IPS DF 19.7 (cell line): ENCODE measurements at regions not wholly inside any gene's neighbourhood (a gene's known extent, or its start where the extent isn't known, plus 50 kb on each side); places are given as distances from the start of the nearest gene placed in this dataset.
"Not testable (repeated sequence)": the region's sequence is repeated elsewhere in the genome, so short reads cannot be mapped to it uniquely, and the experiment has no call there.

ENCODE experiments used
- DNase-seq: peaks from one replicate; pipeline ENCODE4 v3.0.0-alpha.2; 2013; ENCODE audit warnings: low read depth, low spot score

DNA sequence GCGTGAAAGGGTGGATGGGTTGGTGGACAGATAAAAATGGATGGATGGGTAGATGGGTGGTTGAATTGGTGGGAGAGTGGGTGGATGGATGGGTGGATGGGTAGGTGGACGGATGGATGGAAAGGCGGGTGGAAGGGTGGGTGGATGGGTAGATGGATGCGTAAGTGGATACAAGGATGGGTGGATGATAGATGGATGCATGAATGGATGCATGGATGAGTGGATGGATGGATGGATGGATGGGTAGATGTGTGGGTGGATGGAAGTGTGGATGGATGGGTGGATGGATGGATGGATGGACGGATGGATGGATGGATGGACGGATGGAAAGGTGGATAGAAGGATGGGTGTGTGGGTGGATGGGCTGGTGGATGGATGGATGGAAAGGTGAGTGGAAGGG lies 77.0 kb upstream of the GRK3 start:
- no peak for DNase-seq

DNA sequence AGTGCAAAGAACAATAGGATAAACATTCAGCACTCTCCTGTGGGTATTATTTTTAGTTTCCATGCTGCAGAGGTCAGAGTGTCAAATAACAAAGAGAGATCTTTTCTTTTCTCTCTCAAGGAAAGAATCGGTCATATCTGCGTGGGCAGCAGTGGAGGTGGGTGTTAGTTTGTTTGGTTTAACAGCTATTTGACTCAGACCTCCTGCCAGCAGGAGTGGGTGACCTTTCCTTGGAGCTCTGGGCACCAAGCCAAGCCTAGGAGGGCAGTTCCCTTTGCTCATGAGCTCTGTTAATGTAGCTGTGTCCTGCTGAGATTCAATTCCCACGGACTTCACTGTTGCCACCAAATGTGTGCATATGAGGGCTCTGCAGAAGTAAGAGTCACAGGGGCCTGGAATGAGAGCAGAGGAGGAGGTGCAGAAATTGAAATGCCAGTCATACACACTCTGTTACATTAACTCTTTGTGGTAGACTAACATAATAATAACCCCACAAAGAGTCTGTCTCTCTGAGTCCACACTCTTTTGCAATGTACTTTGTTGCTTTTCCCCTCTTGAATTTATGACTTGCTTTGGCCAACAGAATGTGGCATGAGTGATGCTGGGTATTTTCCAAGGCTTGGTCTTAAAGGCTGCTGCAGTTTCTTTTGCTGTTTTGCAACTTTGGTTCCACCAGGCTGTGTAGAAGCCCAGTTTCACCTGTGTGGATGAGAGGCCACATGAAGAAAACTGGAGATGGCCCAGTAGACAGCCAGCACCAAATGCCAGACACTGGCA lies 76.0 kb upstream of the GRK3 start:
- no peak for DNase-seq

DNA sequence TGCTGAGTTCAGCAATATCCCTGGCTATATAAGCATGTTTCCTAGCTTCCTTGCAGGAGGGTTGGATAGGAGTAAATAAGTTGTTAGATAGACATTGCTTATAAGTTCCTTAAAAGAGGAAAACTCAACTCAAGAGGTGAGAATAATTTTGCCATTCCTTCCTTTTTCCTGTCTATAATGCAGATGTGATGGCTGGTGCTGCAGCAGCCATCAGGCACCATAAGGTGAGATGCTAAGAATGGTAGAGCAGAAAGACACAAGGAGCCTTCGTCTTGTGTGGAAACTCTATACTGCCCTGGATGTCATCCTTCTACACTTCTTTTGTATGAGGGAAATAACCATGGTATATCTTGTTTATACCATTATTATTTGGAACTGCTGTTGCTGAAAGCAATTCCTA lies 74.5 kb upstream of the GRK3 start:
- DNase-seq = no peak

DNA sequence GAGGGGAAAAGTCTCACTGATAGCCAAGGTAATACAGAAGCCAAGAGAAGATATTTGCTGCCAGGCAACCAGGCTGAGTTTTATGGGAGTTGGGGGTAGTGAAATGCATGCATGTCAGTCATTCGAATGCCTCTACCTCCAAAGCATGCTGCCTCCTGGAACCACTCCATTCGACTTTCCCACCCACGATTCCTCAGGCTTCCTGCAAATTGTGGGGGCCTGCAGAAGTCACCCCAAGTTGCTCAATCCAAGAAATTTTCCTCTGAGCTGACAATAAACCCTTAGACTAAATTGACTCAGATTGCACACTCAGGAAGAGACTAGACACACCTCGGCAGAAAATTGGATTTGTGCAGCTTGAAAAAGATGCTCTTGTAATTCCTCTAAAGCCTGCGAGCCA lies 73.6 kb upstream of the GRK3 start:
- no peak for DNase-seq

DNA sequence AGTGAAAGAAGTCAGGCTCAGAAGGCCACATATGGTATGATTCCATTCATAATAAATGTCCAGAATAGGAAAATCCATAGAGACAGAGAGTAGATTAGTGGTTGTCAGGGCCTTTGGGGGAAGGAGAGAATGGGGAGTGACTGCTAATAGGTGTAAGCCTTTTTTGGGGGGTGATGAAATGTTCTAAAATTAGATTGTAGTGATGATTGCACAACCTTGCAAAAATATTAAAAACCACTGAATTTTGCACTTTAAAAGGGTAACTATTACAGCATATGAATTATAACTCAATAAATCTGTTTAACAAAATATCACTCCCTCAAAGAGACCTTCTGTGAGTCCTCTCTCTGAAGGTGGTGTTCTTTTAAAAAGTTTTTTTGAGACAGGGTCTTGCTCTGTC lies 72.3 kb upstream of the GRK3 start:
- DNase-seq = no peak

DNA sequence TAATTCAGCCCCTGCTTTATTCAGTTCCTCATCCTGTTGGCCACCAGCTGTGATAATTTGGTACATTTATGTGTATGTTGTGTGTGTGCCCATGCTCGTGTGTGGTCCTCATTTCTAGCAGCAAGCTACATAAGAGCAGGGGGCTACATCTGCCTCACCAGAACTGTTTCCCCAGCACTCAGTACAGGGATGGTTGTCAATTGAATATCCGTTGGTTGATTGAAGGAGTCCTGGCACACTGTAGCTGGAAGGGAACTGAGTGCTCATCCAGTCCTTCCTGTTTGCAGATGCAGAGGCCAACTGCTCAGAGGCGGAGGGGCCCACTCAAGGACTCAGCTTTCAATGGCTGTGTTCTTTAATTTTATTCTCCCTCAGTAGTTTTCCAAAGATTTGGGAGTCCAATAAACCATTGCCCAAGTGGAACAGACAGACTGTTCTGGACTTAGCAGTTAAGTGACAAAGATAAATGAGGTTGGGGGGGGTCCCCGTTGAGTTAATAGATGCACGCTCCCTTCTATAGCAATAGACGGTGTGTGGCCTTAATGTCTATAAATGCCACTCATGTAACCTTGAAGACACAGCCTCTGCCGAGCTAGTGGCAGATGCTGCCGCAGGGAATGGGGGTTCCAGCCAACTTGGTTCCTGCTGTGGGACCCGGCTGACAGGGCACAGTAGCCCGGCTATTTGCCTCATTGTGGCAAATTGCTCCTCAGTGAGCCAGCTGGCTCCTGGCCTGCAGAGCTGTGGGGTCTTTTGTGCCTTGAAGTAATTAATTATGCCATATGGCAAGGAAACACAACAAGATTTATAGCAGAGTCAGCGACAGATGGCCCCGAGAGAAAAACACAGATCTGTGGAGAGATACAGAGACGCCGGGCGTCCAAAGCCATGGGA lies 71.4 kb upstream of the GRK3 start:
- DNase-seq = no peak

DNA sequence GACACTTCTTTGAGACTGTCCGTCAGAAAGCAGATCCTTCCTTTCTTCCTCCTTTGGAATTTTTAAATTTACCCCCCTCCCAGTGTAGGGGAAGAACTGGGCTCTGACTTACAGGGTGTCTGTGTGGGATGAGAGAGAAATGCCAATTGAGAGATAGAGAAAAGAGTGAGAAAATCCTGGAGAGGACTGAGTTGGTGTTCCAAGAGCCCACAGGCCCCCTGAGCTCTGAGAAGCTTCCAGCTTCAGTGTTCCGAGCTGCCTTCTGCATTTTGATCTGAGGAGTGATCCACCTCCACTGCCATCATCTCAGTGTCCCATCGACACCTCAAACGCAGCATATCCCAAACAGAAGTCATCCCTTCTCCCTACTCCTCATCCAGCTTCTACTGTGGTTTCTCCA lies 70.7 kb upstream of the GRK3 start:
- no peak for DNase-seq

DNA sequence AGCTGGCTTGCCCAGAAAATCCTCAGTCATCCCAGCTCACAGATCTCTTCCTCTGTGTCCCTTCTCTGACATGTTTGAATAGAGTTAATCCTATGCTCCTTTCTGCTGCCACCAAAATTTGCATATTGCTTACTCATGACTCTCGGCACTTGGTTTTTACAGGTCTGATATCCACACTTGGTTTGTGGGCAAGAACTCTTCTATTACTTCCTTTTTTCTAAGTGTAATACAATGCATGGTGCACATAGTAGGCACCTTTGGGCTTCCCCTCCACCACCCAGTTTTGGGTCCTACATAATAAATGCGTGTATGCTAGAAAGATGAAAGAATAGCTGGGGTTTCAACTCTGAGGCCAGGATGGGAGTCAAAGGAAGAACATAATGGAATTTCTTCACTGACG lies 69.7 kb upstream of the GRK3 start:
- no peak for DNase-seq

DNA sequence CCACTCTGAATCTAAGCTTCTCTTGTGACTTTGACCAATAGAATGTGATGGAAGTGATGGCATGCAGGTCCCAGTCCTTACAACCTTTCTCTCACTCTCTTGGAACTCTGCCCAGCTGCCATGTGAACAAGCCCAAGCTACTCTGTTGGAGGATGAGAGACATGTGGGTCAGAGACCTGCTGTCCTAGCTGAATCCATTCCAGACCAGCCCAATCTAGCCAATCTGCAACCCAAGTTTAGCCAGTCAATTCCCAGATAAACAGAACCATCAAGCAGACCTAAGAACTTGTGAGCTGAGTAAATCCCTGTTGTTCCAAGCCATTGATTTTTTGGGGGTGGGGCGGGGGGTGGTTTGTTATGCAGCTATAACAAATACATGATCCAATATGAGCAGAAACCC lies 69.2 kb upstream of the GRK3 start:
- DNase-seq = no peak

DNA sequence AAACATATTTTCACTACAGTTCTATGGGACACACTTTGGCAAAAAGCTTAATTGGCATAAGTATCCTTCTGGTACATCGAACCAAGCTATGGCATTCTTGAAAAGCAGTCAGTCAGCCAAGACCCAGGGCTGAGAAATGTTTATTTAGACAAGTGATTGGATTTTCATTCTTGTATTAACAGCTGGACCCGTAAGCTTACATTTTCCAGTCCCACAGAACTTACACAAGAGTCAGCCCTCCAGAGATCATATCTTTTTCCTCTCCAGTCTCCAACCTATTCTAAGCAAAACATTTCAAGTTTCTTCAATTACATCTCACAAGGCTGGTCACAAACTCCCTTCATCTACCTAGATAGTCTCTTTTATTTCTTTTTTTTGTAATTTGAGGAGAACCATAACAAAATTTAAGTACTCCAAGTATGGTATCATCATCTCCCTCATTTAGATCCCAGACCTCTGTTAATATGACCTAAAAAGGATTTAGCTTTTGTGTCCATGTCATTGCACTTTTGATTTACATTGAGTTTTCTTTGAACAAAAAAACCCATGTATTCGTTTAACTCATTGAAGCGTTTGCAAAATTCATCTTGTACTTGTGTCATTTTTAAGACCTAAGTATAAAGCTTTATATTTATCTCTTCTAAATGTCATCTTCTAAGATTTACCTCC lies 67.9 kb upstream of the GRK3 start:
- DNase-seq = no peak

DNA sequence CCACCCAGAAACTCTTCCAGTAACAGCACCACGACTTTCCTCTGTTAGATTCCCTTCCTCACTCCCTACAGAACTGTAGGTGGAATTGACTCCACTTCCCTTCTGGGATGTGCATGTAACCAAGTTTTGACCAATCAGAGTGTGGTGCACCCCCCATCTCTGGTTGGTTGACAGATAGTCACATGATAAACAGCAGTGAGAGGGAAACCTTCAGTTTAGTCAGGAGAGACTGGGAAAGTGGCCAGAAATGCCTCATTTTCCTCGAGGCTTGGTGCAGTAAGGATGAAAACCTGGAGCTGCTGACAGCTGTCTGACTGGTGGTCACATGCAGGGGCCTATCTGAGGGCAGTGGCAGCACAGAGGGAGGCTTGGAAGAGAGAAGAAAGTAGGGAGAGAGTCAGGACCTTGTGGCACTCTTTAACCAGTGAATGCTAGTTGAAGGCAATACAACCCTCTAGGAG lies 67.3 kb upstream of the GRK3 start:
- no peak for DNase-seq

DNA sequence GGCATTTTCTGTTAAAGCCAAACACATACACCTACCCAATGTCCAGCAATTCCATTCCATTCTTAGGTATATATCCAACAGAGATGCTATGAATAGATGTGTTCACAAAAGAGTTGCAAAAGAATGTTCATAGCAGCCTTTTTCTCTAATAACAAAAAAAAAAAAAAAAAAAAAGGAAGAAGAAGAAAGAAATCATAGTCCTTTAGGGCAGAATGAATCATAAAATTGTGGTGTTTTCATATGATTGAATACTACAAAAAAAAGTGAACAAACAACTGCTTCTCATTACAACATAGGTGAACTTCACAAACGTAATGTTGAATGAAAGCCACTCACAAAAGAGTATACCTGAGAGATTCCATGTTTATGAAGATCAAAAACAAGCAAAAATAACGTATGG lies 66.8 kb upstream of the GRK3 start:
- DNase-seq = no peak

DNA sequence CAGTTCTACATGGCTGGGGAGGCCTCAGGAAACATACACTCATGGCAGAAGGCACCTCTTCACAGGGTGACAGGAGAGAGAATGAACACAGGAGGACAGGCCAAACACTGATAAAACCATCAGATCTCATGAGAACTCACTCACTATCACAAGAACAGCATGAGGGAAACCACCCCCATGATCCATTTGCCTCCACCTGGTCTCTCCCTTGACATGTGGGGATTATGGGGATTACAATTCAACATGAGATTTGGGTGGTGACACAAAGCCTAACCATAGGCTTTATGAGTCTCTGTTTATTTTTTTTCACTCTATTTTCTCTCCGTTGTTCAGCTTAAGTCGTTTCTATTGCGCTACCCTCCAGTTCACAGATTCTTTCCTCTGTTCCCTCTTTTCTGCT lies 63.8 kb upstream of the GRK3 start:
- not testable (repeated sequence) for DNase-seq

DNA sequence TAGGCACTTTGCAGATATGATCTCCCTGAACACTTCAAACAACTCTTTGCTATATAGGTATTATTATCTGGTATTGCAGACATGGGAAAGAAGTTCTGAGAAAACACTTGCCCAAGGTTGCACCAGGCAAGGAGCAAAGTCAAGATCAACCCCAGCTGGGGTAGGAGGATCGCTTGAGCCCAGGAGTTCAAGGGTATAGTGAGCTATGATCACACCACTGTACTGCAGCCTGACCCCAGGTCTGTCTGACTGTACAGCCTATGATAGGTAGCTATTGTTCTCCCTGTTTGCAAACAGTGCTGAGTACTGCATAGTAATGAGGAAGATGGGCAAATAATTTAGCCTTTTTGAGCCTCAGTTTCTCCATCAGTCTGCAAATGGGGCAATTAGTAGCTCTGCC lies 60.5 kb upstream of the GRK3 start:
- DNase-seq = not testable (repeated sequence)

DNA sequence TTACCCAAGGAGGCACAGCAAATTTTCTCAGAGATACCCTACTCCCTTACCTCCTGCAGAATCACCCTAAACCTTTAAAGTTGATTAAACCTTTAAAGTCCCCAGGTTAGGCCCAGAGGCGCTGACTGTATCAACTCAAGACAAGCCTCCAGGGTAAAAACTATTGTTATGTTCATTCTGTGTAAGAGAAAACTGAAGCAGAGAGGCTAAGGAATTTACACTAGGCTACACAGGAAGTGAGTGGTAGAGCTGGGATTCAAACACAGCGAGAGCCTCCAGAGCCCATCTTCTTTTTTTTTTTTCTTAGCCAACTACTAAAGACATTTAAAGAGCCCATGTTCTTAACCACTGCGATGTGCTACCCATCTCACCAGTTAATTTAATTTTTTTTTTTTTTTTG lies 56.3 kb upstream of the GRK3 start:
- DNase-seq = peak; percentile 7

DNA sequence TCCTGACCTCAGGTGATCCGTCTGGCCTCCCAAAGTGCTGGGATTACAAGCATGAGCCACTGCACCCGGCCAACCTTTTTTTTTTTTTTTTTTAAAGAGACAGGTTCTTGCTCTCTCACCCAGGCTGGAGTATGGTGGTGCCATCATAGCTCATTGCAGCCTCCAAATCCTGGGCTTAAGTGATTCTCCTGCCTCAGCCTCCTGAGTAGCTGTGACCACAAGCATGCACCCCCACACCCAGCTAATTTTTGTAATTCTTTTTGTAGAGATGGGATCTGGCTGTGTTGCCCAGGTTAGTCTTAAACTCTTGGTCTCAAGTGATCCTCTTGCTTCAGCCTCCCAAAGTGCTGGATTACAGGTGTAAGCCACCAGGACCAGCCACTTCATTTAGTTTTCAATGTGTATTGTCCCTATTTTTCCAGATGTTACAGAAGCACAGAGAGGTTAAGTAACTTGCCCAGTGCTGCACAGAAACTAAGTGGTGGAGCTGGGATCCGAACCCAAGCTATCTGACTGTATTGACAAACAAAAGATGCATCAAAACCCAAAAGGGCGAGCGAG lies 55.6 kb upstream of the GRK3 start:
- DNase-seq = no peak

DNA sequence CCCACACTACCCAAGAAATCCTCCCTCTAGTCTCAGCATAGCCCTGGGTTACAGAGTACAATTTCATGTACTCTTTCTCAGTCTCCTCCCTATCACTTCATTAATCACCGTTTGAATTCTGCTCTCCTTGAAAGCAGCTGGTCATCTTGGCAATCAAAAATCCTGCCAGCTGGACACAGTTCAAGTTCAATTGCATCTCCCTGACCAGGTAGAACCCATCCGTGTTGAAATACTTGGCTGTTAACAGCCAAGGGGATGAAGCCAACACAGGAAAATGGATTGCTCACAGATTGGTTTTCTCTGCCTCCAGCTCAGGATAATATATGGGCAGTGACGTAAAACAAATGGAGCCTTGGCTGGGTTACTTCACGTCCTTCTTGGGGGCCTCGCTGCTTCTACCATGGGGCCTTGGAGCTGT lies 55.1 kb upstream of the GRK3 start:
- no peak for DNase-seq

DNA sequence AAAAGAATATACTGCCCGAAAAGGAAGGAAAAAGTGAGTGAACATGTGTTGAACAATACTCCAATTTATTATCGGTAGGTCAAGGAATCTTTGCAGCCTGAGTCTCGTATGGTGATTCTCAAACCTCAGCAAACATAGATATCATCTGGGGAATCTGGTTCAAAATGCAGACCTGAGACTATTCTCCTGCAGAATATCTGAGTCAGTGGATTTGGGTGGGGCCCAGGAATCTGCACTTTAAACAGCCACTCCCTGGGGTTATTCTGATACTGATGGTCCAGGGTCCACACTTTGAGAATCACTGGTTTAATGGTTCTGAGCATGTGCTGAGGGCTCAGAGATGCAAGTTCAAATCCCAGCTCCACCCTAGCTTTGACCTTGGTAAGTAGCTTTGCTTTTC lies 53.6 kb upstream of the GRK3 start:
- DNase-seq = no peak

DNA sequence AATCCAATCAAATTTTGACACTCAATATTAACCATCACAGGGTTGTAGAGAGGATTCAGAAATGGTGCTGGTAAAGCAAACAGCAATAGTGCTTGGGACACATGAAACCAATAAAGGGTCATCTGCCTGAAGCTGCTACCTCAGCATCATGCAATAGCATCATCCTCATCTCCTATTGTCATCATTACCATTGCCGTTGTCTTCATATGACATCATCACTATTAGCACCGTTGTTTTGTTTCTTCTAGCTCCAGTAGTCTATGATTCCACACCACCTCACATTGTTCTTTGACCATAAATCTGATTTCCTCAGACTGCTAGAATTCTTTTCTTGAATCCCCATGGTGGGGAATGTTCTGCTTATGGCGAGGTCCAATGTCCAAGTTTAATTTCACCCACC lies 52.8 kb upstream of the GRK3 start:
- no peak for DNase-seq

DNA sequence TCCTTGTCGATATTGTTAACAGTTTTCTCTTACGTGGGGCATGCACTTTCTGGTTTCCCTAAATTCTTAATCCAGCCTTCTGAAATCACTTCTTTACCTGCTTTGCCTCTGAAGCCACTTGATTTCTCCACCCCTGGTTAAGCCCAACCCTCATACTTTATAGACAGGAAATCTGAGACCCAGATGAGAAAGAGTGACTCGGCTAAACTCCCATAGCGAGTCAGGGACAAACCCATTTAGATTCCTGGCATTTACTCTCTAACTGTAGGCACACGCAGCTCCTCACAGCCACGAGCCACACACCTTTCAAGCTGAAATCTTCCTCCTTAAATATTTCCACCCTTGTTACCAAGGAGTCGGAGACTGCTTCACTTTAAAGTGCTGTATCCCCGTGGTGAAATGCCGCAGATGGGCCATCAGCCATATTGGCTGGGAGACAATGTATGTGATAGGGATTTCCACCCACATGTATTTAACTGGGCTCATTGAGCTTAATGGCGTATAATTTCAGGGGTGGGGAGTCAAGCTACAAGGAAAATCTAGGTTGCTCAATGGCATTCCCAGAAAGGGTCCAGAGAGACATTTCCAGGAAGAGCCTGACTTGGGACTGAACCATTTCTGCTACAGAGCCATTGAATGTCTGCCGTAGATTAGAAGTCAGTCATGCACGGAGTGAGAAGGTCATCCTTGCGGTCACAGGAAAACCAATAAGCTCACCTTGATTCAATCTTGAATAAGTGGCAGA lies 49.9 kb upstream of the GRK3 start:
- peak; percentile 7 for DNase-seq
